IMR-90 (cell line): ENCODE measurements at regions not wholly inside any gene's neighbourhood (a gene's known extent, or its start where the extent isn't known, plus 50 kb on each side); places are given as distances from the start of the nearest gene placed in this dataset.

ENCODE experiments used
- ATAC-seq: fragments of 200-7000 bp; cut with Tn5 transposase; 2 replicates; pipeline ENCODE4 v1.9.1; 2020; ENCODE audit warnings: low read depth, mild to moderate bottlenecking, moderate library complexity
- BruUV-seq: library from RNA; stranded (reverse); fragments of 400-500 nt; replicated peaks from 2 replicates; lab custom pipeline; 2021; lab: Mats Ljungman, UMichigan
- CTCF ChIA-PET: fragments of 300-600 bp; formaldehyde crosslinking; extraction: SDS; loops from one replicate; lab custom pipeline; 2021; ENCODE audit warnings: antibody characterized with exemption; lab: Yijun Ruan, JAX
- POLR2A ChIA-PET: fragments of 300-600 bp; sonication (Branson Sonifier 250); formaldehyde crosslinking; loops from one replicate; lab custom pipeline; 2022; ENCODE audit warnings: antibody characterized with exemption; ENCODE audit not compliant: unreplicated experiment; lab: Charles Lee
- DNase-seq: peaks from one replicate; pipeline ENCODE4 v3.0.0; 2013
- H2AFZ ChIP-seq: replicated peaks from 2 replicates; pipeline ENCODE3; 2013; ENCODE audit warnings: low read length, mild to moderate bottlenecking; ENCODE audit not compliant: poor library complexity
- H2AK5ac ChIP-seq: 2 replicates; pipeline ENCODE4 v1.6.1; 2013; ENCODE audit warnings: low read depth, low read length, inconsistent platforms
- H2AK9ac ChIP-seq: replicated peaks from 2 replicates; pipeline ENCODE3; 2013; ENCODE audit warnings: mild to moderate bottlenecking, low read depth, low read length, moderate library complexity; ENCODE audit not compliant: poor library complexity
- H2BK120ac ChIP-seq: 2 replicates; pipeline ENCODE4 v1.6.1; 2013; ENCODE audit warnings: low read depth, low read length, inconsistent platforms
- H2BK15ac ChIP-seq: 3 replicates; pipeline ENCODE4 v1.6.1; 2013; ENCODE audit warnings: low read depth, low read length, inconsistent platforms
- H2BK20ac ChIP-seq: 2 replicates; pipeline ENCODE4 v1.6.1; 2013; ENCODE audit warnings: low read depth, mild to moderate bottlenecking, inconsistent platforms, low read length, moderate library complexity
- H2BK5ac ChIP-seq: 2 replicates; pipeline ENCODE4 v1.6.1; 2013; ENCODE audit warnings: mild to moderate bottlenecking, low read depth, low read length, inconsistent platforms; ENCODE audit not compliant: poor library complexity, severe bottlenecking
- H3K14ac ChIP-seq: replicated peaks from 2 replicates; pipeline ENCODE4 v1.6.1; 2013; ENCODE audit warnings: low read depth, low read length, inconsistent platforms
- H3K18ac ChIP-seq: 2 replicates; pipeline ENCODE4 v1.6.1; 2013; ENCODE audit warnings: low read depth, low read length, control low read depth
- H3K23ac ChIP-seq: 2 replicates; pipeline ENCODE4 v1.6.1; 2013; ENCODE audit warnings: low read depth, low read length, inconsistent platforms
- H3K27ac ChIP-seq: 2 replicates; pipeline ENCODE4 v1.5.1; 2013; ENCODE audit warnings: mild to moderate bottlenecking, control low read depth, low read length; ENCODE audit not compliant: insufficient read depth
- H3K27me3 ChIP-seq: 2 replicates; pipeline ENCODE4 v1.6.1; 2013; ENCODE audit warnings: low read length; ENCODE audit not compliant: control insufficient read depth, insufficient read depth
- H3K36me3 ChIP-seq: 2 replicates; pipeline ENCODE4 v1.6.1; 2013; ENCODE audit warnings: low read length, mixed read lengths; ENCODE audit not compliant: control insufficient read depth, insufficient read depth
- H3K4ac ChIP-seq: 2 replicates; pipeline ENCODE4 v1.6.1; 2013; ENCODE audit warnings: low read depth, low read length, inconsistent platforms
- H3K4me1 ChIP-seq: 2 replicates; pipeline ENCODE4 v1.6.1; 2013; ENCODE audit warnings: low read length, mixed read lengths; ENCODE audit not compliant: control insufficient read depth, insufficient read depth
- H3K4me2 ChIP-seq: 2 replicates; pipeline ENCODE4 v1.6.1; 2013; ENCODE audit warnings: low read depth, mild to moderate bottlenecking, control low read depth, low read length, moderate library complexity
- H3K4me3 ChIP-seq: 2 replicates; pipeline ENCODE4 v1.5.1; 2013; ENCODE audit warnings: low read depth, mild to moderate bottlenecking, control low read depth, low read length, moderate library complexity; ENCODE audit not compliant: insufficient read depth
- H3K56ac ChIP-seq: 2 replicates; pipeline ENCODE4 v1.6.1; 2013; ENCODE audit warnings: low read length, inconsistent platforms; ENCODE audit not compliant: insufficient read depth; ENCODE audit errors: extremely low read depth
- H3K79me1 ChIP-seq, 2 experiments: 2 replicates each; pipeline ENCODE4 v1.6.1; 2013; ENCODE audit warnings: low read length in 2 of 2, inconsistent platforms in 1 of 2, low read depth in 1 of 2
- H3K9ac ChIP-seq: 2 replicates; pipeline ENCODE4 v1.6.1; 2013; ENCODE audit warnings: low read depth, low read length, control low read depth
- H3K9me1 ChIP-seq: 2 replicates; pipeline ENCODE4 v1.6.1; 2013; ENCODE audit warnings: low read length, inconsistent platforms; ENCODE audit not compliant: insufficient read depth
- H3K9me3 ChIP-seq: 2 replicates; pipeline ENCODE4 v1.6.1; 2013; ENCODE audit warnings: low read length; ENCODE audit not compliant: control insufficient read depth, insufficient read depth
- H4K20me1 ChIP-seq: 2 replicates; pipeline ENCODE4 v1.6.1; 2013; ENCODE audit warnings: low read length, inconsistent platforms; ENCODE audit not compliant: insufficient read depth
- H4K5ac ChIP-seq: 2 replicates; pipeline ENCODE4 v1.6.1; 2013; ENCODE audit warnings: mild to moderate bottlenecking, low read depth, low read length, control low read depth
- H4K8ac ChIP-seq, 2 experiments: 2 replicates each; pipeline ENCODE4 v1.6.1; 2013; ENCODE audit warnings: low read depth in 2 of 2, low read length in 2 of 2, control low read depth in 1 of 2, inconsistent platforms in 1 of 2
- H4K91ac ChIP-seq: 2 replicates; pipeline ENCODE4 v1.6.1; 2013; ENCODE audit warnings: low read depth, low read length, inconsistent platforms; ENCODE audit not compliant: insufficient read depth
- BHLHE40 ChIP-seq: fragments of 150-350 bp; IDR thresholded peaks from 2 replicates; pipeline ENCODE4 v1.6.1; 2016; ENCODE audit warnings: mild to moderate bottlenecking, low read depth, low read length
- CHD1 ChIP-seq: IDR thresholded peaks from 2 replicates; pipeline ENCODE4 v1.6.1; 2012; ENCODE audit warnings: low read depth, low read length, improper control_type of control experiment
- CTCF ChIP-seq: conservative IDR thresholded peaks from 2 replicates; pipeline ENCODE4 v1.5.1; 2012; ENCODE audit warnings: mild to moderate bottlenecking, low read depth, low read length, improper control_type of control experiment
- ELK1 ChIP-seq: fragments of 150-350 bp; IDR thresholded peaks from 2 replicates; pipeline ENCODE4 v1.6.1; 2016; ENCODE audit warnings: low read depth, mild to moderate bottlenecking, low read length, moderate library complexity, borderline replicate concordance
- FOS ChIP-seq: fragments of 150-350 bp; IDR thresholded peaks from 2 replicates; pipeline ENCODE4 v1.6.1; 2016; ENCODE audit warnings: low read depth, low read length
- POLR2A ChIP-seq: IDR thresholded peaks from 2 replicates; pipeline ENCODE4 v1.6.1; 2012; ENCODE audit warnings: mild to moderate bottlenecking, low read depth, low read length
- RAD21 ChIP-seq: IDR thresholded peaks from 2 replicates; pipeline ENCODE4 v1.6.1; 2012; ENCODE audit warnings: low read length, improper control_type of control experiment
- RCOR1 ChIP-seq: IDR thresholded peaks from 2 replicates; pipeline ENCODE4 v1.6.1; 2012; ENCODE audit warnings: mild to moderate bottlenecking, low read length, improper control_type of control experiment; ENCODE audit not compliant: insufficient replicate concordance
- RFX5 ChIP-seq: IDR thresholded peaks from 2 replicates; pipeline ENCODE4 v1.8.0; 2012; ENCODE audit warnings: low read depth, mild to moderate bottlenecking, low read length, moderate library complexity
- SMC3 ChIP-seq: fragments of 150-350 bp; IDR thresholded peaks from 2 replicates; pipeline ENCODE4 v1.6.1; 2016; ENCODE audit warnings: low read depth, mild to moderate bottlenecking, antibody characterized with exemption, low read length, moderate library complexity
- WGBS, 2 experiments: methylation state at CpG; one replicate each; pipeline versions ENCODE4 v1.1.5 to v1.1.7; 2013; ENCODE audit warnings: missing lambda C conversion rate in 2 of 2; ENCODE audit not compliant: insufficient read length in 1 of 2; ENCODE audit errors: extremely low coverage in 2 of 2; 5-methylcytosine and 5-hydroxymethylcytosine counted together
- dilution Hi-C: fragments of 300-500 bp; cut with HindIII; formaldehyde crosslinking; loops from one replicate; pipeline ENCODE4 v1.14.3; 2018; ENCODE audit warnings: low sequenced_read_pairs; ENCODE audit not compliant: unreplicated experiment
- in situ Hi-C: fragments of 300-500 bp; cut with MboI; formaldehyde crosslinking; loops from 3 replicates; pipeline ENCODE4 v1.14.3; 2019; ENCODE audit warnings: low sequenced_read_pairs, inconsistent platforms, mixed read lengths
- intact Hi-C: fragments of 100-400 bp; cut with micrococcal nuclease; formaldehyde crosslinking; loops from 2 replicates; pipeline ENCODE4 v1.10.0; 2022

- H3K4me1 ChIP-seq: no peaks in the 10 kb centered on the region
- no peaks in the 10 kb centered on the region for H3K9me1 ChIP-seq
- H3K79me1 ChIP-seq: no peaks in the 10 kb centered on the region
- H4K5ac ChIP-seq: no peak overlapping the region
- H3K4ac ChIP-seq: no peak overlapping the region
- H3K18ac ChIP-seq: no peak overlapping the region
- H3K56ac ChIP-seq: no peak overlapping the region
- no peak for ATAC-seq
- H3K9me3 ChIP-seq: peaks cover 3% of the 10 kb centered on the region; the same call in 1 of the 2 replicates
- in situ Hi-C loops (no loop called here), dilution Hi-C loops (no loop called here), intact Hi-C loops (no loop called here)
- no peak overlapping the region for H4K91ac ChIP-seq
- no peak overlapping the region for H3K9ac ChIP-seq
- H4K8ac ChIP-seq: no peak overlapping the region
- no peak overlapping the region for H3K27ac ChIP-seq
- POLR2A ChIA-PET: no interaction called here
- no peak overlapping the region for H2BK120ac ChIP-seq
- no peak for DNase-seq
- no peak overlapping the region for H3K4me2 ChIP-seq
- H2BK15ac ChIP-seq: no peak overlapping the region
- H4K20me1 ChIP-seq: no peaks in the 10 kb centered on the region
- no peak overlapping the region for H3K23ac ChIP-seq
- CTCF ChIA-PET: no interaction called here
- H3K36me3 ChIP-seq: no peaks in the 10 kb centered on the region
- H2AK9ac ChIP-seq: no peak overlapping the region
- no peak for TF ChIP-seq RCOR1
- TF ChIP-seq BHLHE40: no peak
- no peak for TF ChIP-seq RAD21
- no peak for TF ChIP-seq FOS
- TF ChIP-seq RFX5: no peak
- no peak for TF ChIP-seq CTCF
- TF ChIP-seq POLR2A: no peak
- TF ChIP-seq CHD1: no peak
- no peak for TF ChIP-seq SMC3
- no peak for TF ChIP-seq ELK1
- no peaks in the 10 kb centered on the region for H3K27me3 ChIP-seq
- no peak overlapping the region for H2BK5ac ChIP-seq
- no TSS peak for BruUV-seq
- no peak overlapping the region for H2AK5ac ChIP-seq
- no peak overlapping the region for H3K4me3 ChIP-seq
- H3K14ac ChIP-seq: no peak overlapping the region
- no peak overlapping the region for H2BK20ac ChIP-seq
- H2AFZ ChIP-seq: no peak overlapping the region
- no CpG with 5 or more reads among the region's 2 CpGs for WGBS, 2 experiments
Measured at GRCh38 chr4:66577922-66578321, 907.6 kb upstream of the EPHA5 start.
